Tibial nerve (tissue), 3 donors: ENCODE measurements at regions not wholly inside any gene's neighbourhood (a gene's known extent, or its start where the extent isn't known, plus 50 kb on each side); places are given as distances from the start of the nearest gene placed in this dataset.

Experiments
- CTCF ChIP-seq, 5 experiments: fragments of 200-600 bp in 3 of 5; fragments of 450-650 bp in 2 of 5; sonication (generic) in 3 of 5; IDR thresholded peaks; one replicate each; pipeline ENCODE4 v1.5.1; 2016 to 2019; ENCODE audit warnings: antibody characterized with exemption in 5 of 5, mild to moderate bottlenecking in 3 of 5, moderate library complexity in 2 of 5
- POLR2A ChIP-seq, 2 donors: fragments of 450-650 bp; IDR thresholded peaks; one replicate each; pipeline ENCODE4 v1.6.1; 2017; ENCODE audit warnings: antibody characterized with exemption in 2 of 2, mild to moderate bottlenecking in 2 of 2, moderate library complexity in 2 of 2

DNA sequence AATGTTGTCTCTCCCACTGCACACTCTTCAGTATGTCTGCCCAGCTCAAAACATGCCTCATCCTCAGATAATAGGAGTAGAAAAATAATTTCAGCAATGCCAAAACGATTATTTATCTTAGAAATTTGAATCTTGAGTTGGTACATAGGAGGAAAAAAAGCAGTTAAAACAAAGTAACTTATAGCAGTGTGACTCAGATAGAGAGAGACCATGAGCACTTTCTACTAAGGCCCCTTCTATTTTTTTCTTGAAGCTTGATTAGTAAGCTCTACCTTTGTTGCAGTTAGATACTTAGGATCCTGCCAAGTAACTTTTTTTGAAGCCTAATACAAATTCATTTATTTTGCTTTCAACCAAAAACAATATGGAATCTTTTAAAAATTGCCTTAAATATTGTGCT lies 212.3 kb downstream of the MAD2L1 start:
- no peak for TF ChIP-seq CTCF (IDR thresholded peaks at IDR 0.05)
- no peak for TF ChIP-seq POLR2A (IDR thresholded peaks at IDR 0.05)
